ENCODE measurements at regions not wholly inside any gene's neighbourhood (a gene's known extent, or its start where the extent isn't known, plus 50 kb on each side); places are given as distances from the start of the nearest gene placed in this dataset.

DNA sequence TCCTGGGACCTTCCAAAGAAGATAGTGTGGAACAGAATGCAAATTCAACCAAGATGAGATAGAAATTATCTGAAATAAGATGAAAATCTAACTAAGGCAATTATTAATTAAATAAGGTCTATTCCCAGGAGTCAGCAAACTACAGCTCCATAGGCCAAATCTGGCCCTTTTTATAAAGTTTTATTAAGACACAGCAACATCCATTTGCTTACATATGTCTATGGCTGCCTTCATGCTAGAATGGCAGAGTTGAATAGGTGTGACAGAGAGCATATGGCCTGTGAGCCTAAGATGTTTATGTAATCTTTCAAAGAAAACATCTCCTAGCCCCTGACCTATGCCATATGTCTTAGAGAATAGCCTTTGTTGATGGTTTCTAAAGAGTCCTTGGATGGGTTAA, 503.0 kb downstream of the EDEM1 start:
- DNase-seq, result no peak
- Mint-ChIP-seq H3K27me3 (ENCODE audit: unreplicated experiment) (no peaks in the 10 kb centered on the region), H3K4me3 (ENCODE audit: low read depth, unreplicated experiment) (peak overlapping the region; percentile 2), H3K4me1 (ENCODE audit: low read depth, unreplicated experiment) (no peaks in the 10 kb centered on the region), H3K27ac (ENCODE audit: unreplicated experiment) (peak overlapping the region; percentile 34), H3K9me3 (ENCODE audit: low read depth, unreplicated experiment) (peaks cover 10% of the 10 kb centered on the region), H3K36me3 (ENCODE audit: insufficient read depth, unreplicated experiment) (peaks cover 38% of the 10 kb centered on the region)
- TF ChIP-seq, protein P1, sequence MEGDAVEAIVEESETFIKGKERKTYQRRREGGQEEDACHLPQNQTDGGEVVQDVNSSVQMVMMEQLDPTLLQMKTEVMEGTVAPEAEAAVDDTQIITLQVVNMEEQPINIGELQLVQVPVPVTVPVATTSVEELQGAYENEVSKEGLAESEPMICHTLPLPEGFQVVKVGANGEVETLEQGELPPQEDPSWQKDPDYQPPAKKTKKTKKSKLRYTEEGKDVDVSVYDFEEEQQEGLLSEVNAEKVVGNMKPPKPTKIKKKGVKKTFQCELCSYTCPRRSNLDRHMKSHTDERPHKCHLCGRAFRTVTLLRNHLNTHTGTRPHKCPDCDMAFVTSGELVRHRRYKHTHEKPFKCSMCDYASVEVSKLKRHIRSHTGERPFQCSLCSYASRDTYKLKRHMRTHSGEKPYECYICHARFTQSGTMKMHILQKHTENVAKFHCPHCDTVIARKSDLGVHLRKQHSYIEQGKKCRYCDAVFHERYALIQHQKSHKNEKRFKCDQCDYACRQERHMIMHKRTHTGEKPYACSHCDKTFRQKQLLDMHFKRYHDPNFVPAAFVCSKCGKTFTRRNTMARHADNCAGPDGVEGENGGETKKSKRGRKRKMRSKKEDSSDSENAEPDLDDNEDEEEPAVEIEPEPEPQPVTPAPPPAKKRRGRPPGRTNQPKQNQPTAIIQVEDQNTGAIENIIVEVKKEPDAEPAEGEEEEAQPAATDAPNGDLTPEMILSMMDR (IDR thresholded peaks at IDR 0.05; ENCODE audit: unreplicated experiment), result no peak
- CTCF ChIA-PET, result interaction anchor here (1.0 kb wide), 1 partner anchor 9 kb away, joined by 3 read pairs; no protein-coding TSS in a partner anchor
- BruUV-seq (replicated peaks), result no TSS peak
- intact Hi-C loops (cut with micrococcal nuclease; ENCODE audit: unreplicated experiment), result no loop called here

DNA sequence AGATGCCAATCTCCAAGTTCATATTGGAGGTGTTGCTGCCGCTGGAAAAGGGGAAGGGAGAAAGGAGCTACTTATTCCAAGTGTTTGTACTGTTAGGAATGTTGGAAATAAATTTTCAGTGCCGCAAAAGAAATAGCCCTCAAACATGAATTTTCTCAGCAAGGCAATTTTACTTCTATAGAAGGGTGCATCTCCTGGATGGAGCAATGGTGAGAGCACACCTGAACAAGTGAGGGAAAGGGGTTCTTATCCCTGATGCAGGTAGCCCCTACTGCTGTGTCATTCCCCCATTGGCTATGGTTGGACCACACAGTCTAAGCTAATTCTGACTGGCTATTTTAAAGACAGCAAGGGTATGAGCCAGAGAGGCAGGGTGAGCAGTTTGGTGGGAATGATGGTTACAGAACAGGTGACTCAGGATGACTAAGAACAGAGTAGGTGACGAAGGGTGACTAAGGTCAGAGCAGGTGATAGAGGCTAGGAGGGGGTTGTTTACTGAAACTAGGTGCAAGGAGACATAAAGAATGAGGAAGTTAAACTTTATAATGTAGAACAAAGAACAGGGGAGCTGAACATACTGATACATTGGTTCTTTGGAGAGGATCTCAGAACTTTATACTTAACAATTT, 503.5 kb downstream of the EDEM1 start:
- Mint-ChIP-seq H3K9me3 (ENCODE audit: low read depth, unreplicated experiment) (peaks cover 10% of the 10 kb centered on the region), H3K4me3 (ENCODE audit: low read depth, unreplicated experiment) (peak overlapping the region; percentile 2), H3K4me1 (ENCODE audit: low read depth, unreplicated experiment) (no peaks in the 10 kb centered on the region), H3K27me3 (ENCODE audit: unreplicated experiment) (no peaks in the 10 kb centered on the region), H3K27ac (ENCODE audit: unreplicated experiment) (peak overlapping the region; percentile 34), H3K36me3 (ENCODE audit: insufficient read depth, unreplicated experiment) (peaks cover 38% of the 10 kb centered on the region)
- CTCF ChIA-PET, result interaction anchor here (1.0 kb wide), 1 partner anchor 9 kb away, joined by 3 read pairs; no protein-coding TSS in a partner anchor
- TF ChIP-seq, protein P1 (IDR thresholded peaks at IDR 0.05; ENCODE audit: unreplicated experiment), result no peak
- no TSS peak for BruUV-seq (replicated peaks)
- DNase-seq, result no peak
- intact Hi-C loops (cut with micrococcal nuclease; ENCODE audit: unreplicated experiment), result no loop called here

DNA sequence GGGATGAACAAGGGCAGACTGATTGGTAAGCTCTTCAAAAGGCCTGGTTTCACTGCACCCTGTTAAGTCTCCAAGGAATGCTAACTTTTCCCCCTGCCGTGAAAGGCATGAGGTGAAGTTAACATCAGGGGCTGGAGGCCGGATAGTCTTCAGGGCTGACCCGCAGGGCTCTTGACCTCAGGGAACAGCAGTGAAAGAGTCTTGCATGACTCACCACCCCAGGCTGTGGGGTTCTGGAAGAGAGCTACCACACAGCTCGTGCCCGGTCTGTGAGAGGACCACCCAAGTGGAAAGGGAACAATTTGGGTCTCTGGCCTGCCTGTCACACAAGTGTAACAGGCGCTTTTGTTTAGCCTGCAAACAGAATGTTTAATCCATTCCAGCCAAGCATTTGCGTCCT, 504.9 kb downstream of the EDEM1 start:
- BruUV-seq (replicated peaks), result no TSS peak
- peaks cover 40% of the 10 kb centered on the region for H3K36me3 Mint-ChIP-seq (ENCODE audit: insufficient read depth, unreplicated experiment)
- no peak for DNase-seq
- no peaks in the 10 kb centered on the region for H3K27me3 Mint-ChIP-seq (ENCODE audit: unreplicated experiment)
- H3K4me3 Mint-ChIP-seq (ENCODE audit: low read depth, unreplicated experiment), result no peak overlapping the region
- intact Hi-C loops (cut with micrococcal nuclease; ENCODE audit: unreplicated experiment), result no loop called here
- TF ChIP-seq, protein P1 (IDR thresholded peaks at IDR 0.05; ENCODE audit: unreplicated experiment), result no peak
- peaks cover 11% of the 10 kb centered on the region for H3K9me3 Mint-ChIP-seq (ENCODE audit: low read depth, unreplicated experiment)
- CTCF ChIA-PET, result no interaction called here
- no peak overlapping the region for H3K27ac Mint-ChIP-seq (ENCODE audit: unreplicated experiment)
- H3K4me1 Mint-ChIP-seq (ENCODE audit: low read depth, unreplicated experiment), result no peaks in the 10 kb centered on the region

DNA sequence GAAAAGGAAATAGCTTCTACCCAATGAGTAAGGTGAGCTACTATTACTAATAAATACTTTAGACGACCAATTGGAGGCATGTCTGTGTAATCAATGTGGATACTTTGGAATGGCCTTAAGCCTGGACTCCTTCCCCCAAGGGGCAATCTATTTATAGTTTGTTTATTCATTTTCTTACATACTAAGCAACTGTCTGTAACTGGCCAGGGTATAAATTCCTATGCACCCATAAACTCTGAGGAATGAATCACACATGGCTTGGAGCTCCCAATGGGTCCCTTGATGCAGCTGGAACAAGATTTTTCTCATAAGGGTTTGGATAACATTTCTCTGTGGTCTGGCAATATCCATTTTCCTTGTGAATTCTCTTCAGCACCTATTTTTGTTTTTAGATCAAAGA, 506.8 kb downstream of the EDEM1 start:
- TF ChIP-seq, protein P1 (IDR thresholded peaks at IDR 0.05; ENCODE audit: unreplicated experiment), result no peak
- Mint-ChIP-seq H3K9me3 (ENCODE audit: low read depth, unreplicated experiment) (peaks cover 15% of the 10 kb centered on the region), H3K4me3 (ENCODE audit: low read depth, unreplicated experiment) (no peak overlapping the region), H3K27me3 (ENCODE audit: unreplicated experiment) (no peaks in the 10 kb centered on the region), H3K36me3 (ENCODE audit: insufficient read depth, unreplicated experiment) (peaks cover 55% of the 10 kb centered on the region), H3K4me1 (ENCODE audit: low read depth, unreplicated experiment) (peaks cover 4% of the 10 kb centered on the region), H3K27ac (ENCODE audit: unreplicated experiment) (no peak overlapping the region)
- DNase-seq, result no peak
- BruUV-seq (replicated peaks), result no TSS peak
- intact Hi-C loops (cut with micrococcal nuclease; ENCODE audit: unreplicated experiment), result no loop called here
- CTCF ChIA-PET, result no interaction called here

All from Calu3 (cell line).